ENCODE measurements at regions not wholly inside any gene's neighbourhood (a gene's known extent, or its start where the extent isn't known, plus 50 kb on each side); places are given as distances from the start of the nearest gene placed in this dataset.

- H3K27me3 ChIP-seq (replicated peaks; ENCODE audit: control insufficient read depth, insufficient read depth, low read length) = no peaks in the 10 kb centered on the region
- no peaks in the 10 kb centered on the region for H3K36me3 ChIP-seq (ENCODE audit: control insufficient read depth, insufficient read depth, low read length)
- no peak overlapping the region for H3K4me3 ChIP-seq (replicated peaks; ENCODE audit: low read depth, low read length)
- no peak for DNase-seq (ENCODE audit: extremely low read depth, insufficient read length)
- TF ChIP-seq CTCF (IDR thresholded peaks at IDR 0.05; ENCODE audit: insufficient read depth, low read length, poor library complexity, severe bottlenecking) = no peak
Measured at GRCh38 chr13:59337070-59337469, 826.7 kb downstream of the DIAPH3 start.

- H3K4me3 ChIP-seq (replicated peaks; ENCODE audit: low read depth, low read length) = no peak overlapping the region
- no peak for DNase-seq (ENCODE audit: extremely low read depth, insufficient read length)
- no peak for TF ChIP-seq CTCF (IDR thresholded peaks at IDR 0.05; ENCODE audit: insufficient read depth, low read length, poor library complexity, severe bottlenecking)
Measured at GRCh38 chr13:59340151-59340550, 823.6 kb downstream of the DIAPH3 start.

DNA sequence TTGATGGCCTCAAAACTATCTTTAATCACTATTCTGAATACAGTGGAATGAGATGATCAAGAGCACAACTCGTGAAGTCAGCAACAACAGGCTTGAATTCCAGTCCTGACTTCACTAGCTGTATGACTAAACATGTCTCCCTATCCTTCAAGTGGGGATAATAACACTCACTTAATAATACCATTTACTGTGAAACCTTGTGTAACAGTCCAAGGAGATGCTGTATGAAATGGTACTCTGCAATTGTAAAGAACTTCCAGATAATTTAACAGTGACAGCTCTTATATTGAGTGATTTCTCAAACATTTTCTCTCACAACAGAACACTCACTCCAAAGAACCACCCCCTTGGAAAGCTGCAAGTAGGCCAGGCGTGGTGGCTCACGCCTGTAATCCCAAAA, 823.1 kb downstream of the DIAPH3 start:
- no peak overlapping the region for H3K4me3 ChIP-seq (replicated peaks; ENCODE audit: low read depth, low read length)
- no peaks in the 10 kb centered on the region for H3K36me3 ChIP-seq (ENCODE audit: control insufficient read depth, insufficient read depth, low read length)
- TF ChIP-seq CTCF (IDR thresholded peaks at IDR 0.05; ENCODE audit: insufficient read depth, low read length, poor library complexity, severe bottlenecking) = no peak
- no peaks in the 10 kb centered on the region for H3K27me3 ChIP-seq (replicated peaks; ENCODE audit: control insufficient read depth, insufficient read depth, low read length)
- no peak for DNase-seq (ENCODE audit: extremely low read depth, insufficient read length)

More at GRCh38 chr13:59340151-59340550, 823.6 kb downstream of the DIAPH3 start:
- Histone ChIP-seq H3K27me3 (replicated peaks; ENCODE audit: control insufficient read depth, insufficient read depth, low read length) (no peaks in the 10 kb centered on the region), H3K36me3 (ENCODE audit: control insufficient read depth, insufficient read depth, low read length) (no peaks in the 10 kb centered on the region)

DNA sequence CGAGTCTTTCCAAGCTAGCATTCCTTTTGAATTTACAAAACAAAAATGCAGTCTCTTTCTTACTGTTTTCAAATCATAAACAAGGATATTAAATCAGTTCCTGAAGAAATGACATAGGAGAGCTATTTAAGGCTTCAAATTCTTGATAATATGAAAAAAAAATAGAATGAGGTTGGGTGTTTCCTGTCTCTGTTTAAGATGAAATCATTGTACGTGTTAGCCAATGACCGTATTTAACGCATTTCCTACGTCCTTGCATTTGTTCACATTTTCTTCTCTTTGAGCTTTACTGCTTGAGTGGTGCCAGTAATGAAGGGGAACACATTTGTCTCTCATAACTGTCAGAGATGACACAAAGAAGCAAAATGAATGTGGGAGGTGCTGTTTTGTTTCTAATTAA, 821.3 kb downstream of the DIAPH3 start:
- no peak for TF ChIP-seq CTCF (IDR thresholded peaks at IDR 0.05; ENCODE audit: insufficient read depth, low read length, poor library complexity, severe bottlenecking)
- no peak for DNase-seq (ENCODE audit: extremely low read depth, insufficient read length)
- Histone ChIP-seq H3K27me3 (replicated peaks; ENCODE audit: control insufficient read depth, insufficient read depth, low read length) (no peaks in the 10 kb centered on the region), H3K36me3 (ENCODE audit: control insufficient read depth, insufficient read depth, low read length) (no peaks in the 10 kb centered on the region), H3K4me3 (replicated peaks; ENCODE audit: low read depth, low read length) (no peak overlapping the region)

DNA sequence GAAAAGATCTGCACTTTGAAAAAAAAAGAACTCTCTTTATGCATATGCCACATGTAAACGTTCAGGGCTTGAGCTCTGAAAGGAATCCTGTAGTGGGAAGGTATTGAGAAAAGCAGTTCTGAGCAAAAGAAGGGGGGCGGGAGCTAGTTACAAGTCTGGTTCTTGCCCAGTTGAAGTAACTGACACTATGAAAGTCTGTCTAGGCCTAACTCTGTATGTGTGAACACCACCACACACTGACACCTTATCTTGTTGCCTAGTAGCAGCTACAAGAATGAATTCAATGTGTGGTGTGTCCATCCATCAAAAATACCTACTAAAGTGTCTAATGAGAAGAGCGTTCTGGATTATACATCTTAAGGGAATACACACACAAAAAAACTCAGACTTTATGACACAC, 820.6 kb downstream of the DIAPH3 start:
- no peak overlapping the region for H3K4me3 ChIP-seq (replicated peaks; ENCODE audit: low read depth, low read length)
- H3K36me3 ChIP-seq (ENCODE audit: control insufficient read depth, insufficient read depth, low read length) = no peaks in the 10 kb centered on the region
- no peak for DNase-seq (ENCODE audit: extremely low read depth, insufficient read length)
- H3K27me3 ChIP-seq (replicated peaks; ENCODE audit: control insufficient read depth, insufficient read depth, low read length) = no peaks in the 10 kb centered on the region
- TF ChIP-seq CTCF (IDR thresholded peaks at IDR 0.05; ENCODE audit: insufficient read depth, low read length, poor library complexity, severe bottlenecking) = no peak

Data from GM06990 (cell line).